HUES6 (cell line): ENCODE measurements at regions not wholly inside any gene's neighbourhood (a gene's known extent, or its start where the extent isn't known, plus 50 kb on each side); places are given as distances from the start of the nearest gene placed in this dataset.
"Not testable (repeated sequence)": the region's sequence is repeated elsewhere in the genome, so short reads cannot be mapped to it uniquely, and the experiment has no call there.

Source experiments
- H3K27ac ChIP-seq: 2 replicates; pipeline ENCODE4 v1.7.0; 2013; ENCODE audit warnings: low read depth, mild to moderate bottlenecking, low read length, inconsistent platforms
- H3K27me3 ChIP-seq: 2 replicates; pipeline ENCODE4 v1.6.1; 2013; ENCODE audit warnings: low read length; ENCODE audit not compliant: control insufficient read depth, insufficient read depth
- H3K36me3 ChIP-seq: 2 replicates; pipeline ENCODE4 v1.6.1; 2013; ENCODE audit warnings: low read length; ENCODE audit not compliant: control insufficient read depth, insufficient read depth
- H3K4me1 ChIP-seq: 2 replicates; pipeline ENCODE4 v1.6.1; 2013; ENCODE audit warnings: low read length; ENCODE audit not compliant: control insufficient read depth, insufficient read depth
- H3K4me3 ChIP-seq: 2 replicates; pipeline ENCODE4 v1.5.1; 2013; ENCODE audit warnings: low read depth, low read length
- H3K9ac ChIP-seq: one replicate; pipeline ENCODE4 v1.6.1; 2013; ENCODE audit warnings: mild to moderate bottlenecking, low read length
- H3K9me3 ChIP-seq: 2 replicates; pipeline ENCODE4 v1.6.1; 2013; ENCODE audit warnings: low read depth, low read length; ENCODE audit not compliant: control insufficient read depth, insufficient read depth

- Histone ChIP-seq H3K27ac (no peak overlapping the region), H3K36me3 (no peaks in the 10 kb centered on the region), H3K4me1 (peaks cover 4% of the 10 kb centered on the region; the same call in 1 of the 2 replicates), H3K27me3 (no peaks in the 10 kb centered on the region), H3K9me3 (no peaks in the 10 kb centered on the region), H3K9ac (no peak overlapping the region), H3K4me3 (no peak overlapping the region)
Observed at GRCh38 chr22:48422900-48423480, 1404.7 kb downstream of the BRD1 start.

DNA sequence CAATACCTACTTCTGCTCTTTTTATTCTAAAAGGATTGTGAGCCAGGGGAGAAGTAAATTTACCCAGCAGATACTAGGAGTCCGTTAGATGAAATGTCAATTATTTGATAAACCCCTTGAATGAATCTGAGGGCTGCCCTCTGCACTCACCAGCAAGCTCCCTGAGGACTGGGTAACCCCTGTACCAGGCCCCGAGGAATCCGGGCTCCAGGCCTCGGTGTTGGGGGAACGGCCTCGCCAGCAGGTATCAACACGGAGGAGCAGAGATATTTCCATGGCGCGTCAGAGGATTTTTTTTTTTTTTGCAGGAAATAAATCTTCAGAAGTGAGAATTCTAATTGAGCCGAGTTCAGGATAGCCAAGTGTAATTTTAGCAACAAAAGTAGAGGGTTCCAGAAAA is 1408.8 kb downstream of the BRD1 start:
- Histone ChIP-seq H3K9me3 (no peaks in the 10 kb centered on the region), H3K4me1 (peaks cover 10% of the 10 kb centered on the region; the same call in 1 of the 2 replicates), H3K9ac (no peak overlapping the region), H3K36me3 (no peaks in the 10 kb centered on the region), H3K4me3 (no peak overlapping the region), H3K27ac (no peak overlapping the region), H3K27me3 (no peaks in the 10 kb centered on the region)

GRCh38 chr22:48417225-48418070 is 1410.2 kb downstream of the BRD1 start:
- no peak overlapping the region for H3K4me3 ChIP-seq
- no peaks in the 10 kb centered on the region for H3K9me3 ChIP-seq
- no peaks in the 10 kb centered on the region for H3K36me3 ChIP-seq
- H3K27ac ChIP-seq = no peak overlapping the region
- H3K27me3 ChIP-seq = no peaks in the 10 kb centered on the region
- peaks cover 10% of the 10 kb centered on the region; the same call in 1 of the 2 replicates for H3K4me1 ChIP-seq
- H3K9ac ChIP-seq = no peak overlapping the region

- no peak overlapping the region for H3K9ac ChIP-seq
- H3K9me3 ChIP-seq = no peaks in the 10 kb centered on the region
- H3K27ac ChIP-seq = no peak overlapping the region
- no peak overlapping the region for H3K4me3 ChIP-seq
- peaks cover 10% of the 10 kb centered on the region; the same call in 1 of the 2 replicates for H3K4me1 ChIP-seq
- H3K27me3 ChIP-seq = no peaks in the 10 kb centered on the region
- H3K36me3 ChIP-seq = no peaks in the 10 kb centered on the region
Observed at GRCh38 chr22:48416396-48417224, 1411.1 kb downstream of the BRD1 start.

- no peak overlapping the region for H3K27ac ChIP-seq
- no peaks in the 10 kb centered on the region for H3K36me3 ChIP-seq
- H3K4me1 ChIP-seq = peaks cover 10% of the 10 kb centered on the region; the same call in 1 of the 2 replicates
- H3K4me3 ChIP-seq = no peak overlapping the region
- no peaks in the 10 kb centered on the region; the same call in 1 of the 2 replicates for H3K9me3 ChIP-seq
- H3K27me3 ChIP-seq = no peaks in the 10 kb centered on the region
- H3K9ac ChIP-seq = no peak overlapping the region
Observed at GRCh38 chr22:48415520-48415919, 1412.2 kb downstream of the BRD1 start.

GRCh38 chr22:48414651-48415050 is 1413.0 kb downstream of the BRD1 start:
- no peaks in the 10 kb centered on the region; the same call in 1 of the 2 replicates for H3K9me3 ChIP-seq
- H3K27ac ChIP-seq = no peak overlapping the region
- no peak overlapping the region for H3K4me3 ChIP-seq

GRCh38 chr22:48412931-48413330 is 1414.7 kb downstream of the BRD1 start:
- H3K27ac ChIP-seq, H3K9me3 ChIP-seq, H3K9ac ChIP-seq, H3K27me3 ChIP-seq, H3K36me3 ChIP-seq, H3K4me3 ChIP-seq: not testable (repeated sequence)
- peaks cover 10% of the 10 kb centered on the region; the same call in 1 of the 2 replicates for H3K4me1 ChIP-seq

More at GRCh38 chr22:48414651-48415050, 1413.0 kb downstream of the BRD1 start:
- H3K27me3 ChIP-seq = no peaks in the 10 kb centered on the region
- H3K9ac ChIP-seq = no peak overlapping the region
- H3K4me1 ChIP-seq = peaks cover 10% of the 10 kb centered on the region; the same call in 1 of the 2 replicates
- no peaks in the 10 kb centered on the region for H3K36me3 ChIP-seq

DNA sequence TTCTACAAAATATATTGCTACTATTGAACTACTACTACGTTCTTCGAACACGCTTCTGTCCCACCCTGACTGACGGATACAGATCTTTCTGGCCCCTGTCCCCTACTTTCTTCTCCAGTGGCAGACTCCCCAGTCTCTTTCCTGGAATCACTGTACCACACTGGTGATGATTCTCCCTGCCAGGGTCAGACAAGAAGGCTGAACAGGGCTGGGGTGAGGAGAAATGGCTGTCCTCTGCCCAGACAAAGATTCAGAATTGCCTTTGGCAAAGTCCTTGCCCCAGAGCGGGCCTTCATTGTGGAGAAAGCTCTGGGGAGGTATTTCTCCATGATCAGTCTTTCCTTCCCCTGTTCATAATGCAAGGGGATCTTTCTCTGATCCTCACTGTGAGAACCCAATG is 1417.1 kb downstream of the BRD1 start:
- no peaks in the 10 kb centered on the region for H3K4me1 ChIP-seq
- H3K9me3 ChIP-seq = no peaks in the 10 kb centered on the region; the same call in 1 of the 2 replicates
- no peak overlapping the region for H3K9ac ChIP-seq
- no peaks in the 10 kb centered on the region for H3K27me3 ChIP-seq
- no peaks in the 10 kb centered on the region for H3K36me3 ChIP-seq
- H3K4me3 ChIP-seq = no peak overlapping the region
- H3K27ac ChIP-seq = no peak overlapping the region

- Histone ChIP-seq H3K9ac (no peak overlapping the region), H3K9me3 (no peaks in the 10 kb centered on the region; the same call in 1 of the 2 replicates), H3K27me3 (no peaks in the 10 kb centered on the region), H3K4me1 (no peaks in the 10 kb centered on the region), H3K4me3 (no peak overlapping the region), H3K36me3 (no peaks in the 10 kb centered on the region), H3K27ac (no peak overlapping the region)
Observed at GRCh38 chr22:48407256-48407955, 1420.3 kb downstream of the BRD1 start.

DNA sequence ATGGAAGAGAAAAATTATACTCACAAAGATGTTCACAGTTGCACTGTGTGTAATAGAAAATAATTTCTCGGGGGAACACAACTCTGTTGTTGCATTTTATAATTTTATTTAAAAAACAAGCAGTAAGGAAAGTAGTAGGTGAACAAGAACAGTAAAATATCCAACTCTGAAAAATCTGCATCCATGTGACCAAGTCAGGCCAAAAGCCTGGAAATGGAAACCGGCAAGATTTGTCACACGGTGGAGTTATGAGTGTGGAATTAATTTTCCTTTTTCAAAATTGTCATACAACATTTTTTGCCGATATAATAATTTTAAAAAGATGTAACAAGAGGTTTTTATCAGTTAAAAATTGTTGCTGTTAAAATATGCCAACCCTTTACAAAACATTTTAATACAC is 1421.5 kb downstream of the BRD1 start:
- no peaks in the 10 kb centered on the region for H3K36me3 ChIP-seq
- no peaks in the 10 kb centered on the region for H3K4me1 ChIP-seq
- no peaks in the 10 kb centered on the region for H3K27me3 ChIP-seq
- H3K27ac ChIP-seq = no peak overlapping the region
- no peaks in the 10 kb centered on the region; the same call in 1 of the 2 replicates for H3K9me3 ChIP-seq
- no peak overlapping the region for H3K9ac ChIP-seq
- H3K4me3 ChIP-seq = no peak overlapping the region
